GM19372 (cell line): ENCODE measurements at regions not wholly inside any gene's neighbourhood (a gene's known extent, or its start where the extent isn't known, plus 50 kb on each side); places are given as distances from the start of the nearest gene placed in this dataset.
"Not testable (repeated sequence)": the region's sequence is repeated elsewhere in the genome, so short reads cannot be mapped to it uniquely, and the experiment has no call there.

Experiments
- ATAC-seq: cut with Tn5 transposase; IDR thresholded peaks from one replicate; pipeline ENCODE4 v1.9.1; 2021; ENCODE audit warnings: mild to moderate bottlenecking, low read depth, moderate library complexity; ENCODE audit not compliant: unreplicated experiment

DNA sequence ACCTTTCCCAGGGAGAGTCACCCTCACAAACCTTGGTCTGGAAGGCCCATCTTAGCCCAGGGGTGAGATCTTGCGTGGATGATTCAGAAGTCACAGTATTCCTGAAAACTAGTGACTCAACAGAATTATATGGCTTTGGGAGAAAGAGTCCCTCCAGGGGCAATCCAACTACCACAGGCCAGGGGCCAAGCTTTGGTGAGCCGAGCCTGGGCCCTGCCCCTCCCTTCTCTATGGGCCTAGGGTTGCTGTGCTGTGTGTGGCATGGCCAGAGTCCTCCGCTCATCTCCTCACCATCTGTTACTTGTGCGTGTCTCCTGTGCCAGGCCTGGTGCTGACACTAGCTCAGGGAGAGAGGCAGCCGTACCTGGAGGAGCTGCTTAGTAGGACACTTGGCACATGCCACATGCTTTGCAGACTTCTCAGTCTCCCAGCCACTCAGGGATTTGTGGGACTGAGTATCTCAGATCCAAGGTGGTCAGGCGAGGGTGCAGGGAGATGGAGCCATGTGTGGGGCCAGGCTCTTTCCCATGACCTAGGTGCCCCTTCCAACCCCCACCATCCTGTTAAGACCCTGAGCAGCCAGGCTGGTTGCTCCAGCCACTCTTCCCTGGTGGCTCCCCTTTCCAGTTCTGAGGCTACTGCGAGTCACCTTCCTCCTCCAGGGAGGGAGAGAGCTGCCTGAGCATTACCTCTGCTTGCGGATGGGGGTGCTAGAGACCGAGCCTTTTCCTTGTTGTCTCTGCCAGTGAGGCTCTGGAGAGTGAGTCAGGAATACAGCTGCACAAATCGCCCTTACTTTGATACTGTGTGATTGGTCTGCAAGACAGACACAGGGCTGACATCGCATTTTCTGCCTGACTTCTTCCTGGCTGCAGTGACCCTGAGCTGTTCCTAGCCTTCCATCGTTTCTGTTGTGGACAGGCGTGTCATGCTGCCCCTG is 94.1 kb downstream of the SLC25A47 start:
- ATAC-seq: no peak

DNA sequence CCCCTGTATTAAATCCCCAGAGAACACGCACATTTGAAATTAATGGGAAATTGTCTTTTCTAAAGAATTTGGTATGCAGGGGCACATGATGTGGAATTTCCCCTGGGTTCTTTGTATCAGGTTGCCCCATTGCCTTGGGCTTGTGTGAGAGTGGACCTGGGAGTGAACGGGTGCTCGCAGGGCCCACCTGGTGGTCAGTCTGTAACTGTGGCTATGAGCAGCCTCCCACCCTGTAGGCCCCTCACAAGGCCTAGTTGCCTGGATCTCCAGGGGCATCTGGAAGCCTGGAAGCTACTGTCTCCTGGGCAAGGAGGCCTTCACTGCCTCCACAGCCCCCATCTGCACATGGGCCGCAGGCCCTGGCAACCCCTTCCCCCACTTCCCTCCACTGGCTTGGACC is 96.7 kb downstream of the SLC25A47 start:
- ATAC-seq: no peak

DNA sequence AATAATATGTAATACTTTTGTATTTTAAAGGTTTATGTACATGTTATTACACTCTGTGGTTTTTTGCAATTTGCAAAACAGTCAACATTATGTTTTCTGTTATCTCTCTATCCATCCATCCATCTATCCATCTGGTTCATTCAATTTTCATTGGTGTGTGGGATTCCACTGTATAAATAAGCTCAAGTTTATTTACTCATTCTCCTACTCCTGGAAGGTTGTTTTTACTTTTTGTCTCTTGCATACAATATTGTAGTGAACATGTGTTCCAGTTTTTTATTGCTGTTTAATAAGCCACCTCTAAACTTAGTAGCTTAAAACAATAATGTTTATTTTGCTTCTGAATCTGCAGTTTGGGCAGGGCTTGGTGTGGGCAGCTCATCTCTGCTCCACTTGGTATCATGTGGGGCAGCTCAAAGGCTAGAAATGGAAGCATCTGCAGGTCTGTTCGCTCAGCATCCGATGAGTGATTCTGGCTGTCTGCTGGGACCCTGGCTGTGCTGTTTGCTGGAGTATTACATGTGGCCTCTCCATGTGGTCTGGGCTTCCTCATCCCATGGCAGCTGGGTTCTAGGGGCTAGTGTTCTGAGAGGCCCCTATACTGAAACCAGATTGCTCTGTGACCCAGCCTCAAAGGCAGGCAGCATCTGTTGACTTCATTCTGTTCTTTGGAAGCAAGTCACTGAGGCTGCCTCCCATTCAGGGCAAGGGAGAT is 98.8 kb downstream of the SLC25A47 start:
- no peak for ATAC-seq

DNA sequence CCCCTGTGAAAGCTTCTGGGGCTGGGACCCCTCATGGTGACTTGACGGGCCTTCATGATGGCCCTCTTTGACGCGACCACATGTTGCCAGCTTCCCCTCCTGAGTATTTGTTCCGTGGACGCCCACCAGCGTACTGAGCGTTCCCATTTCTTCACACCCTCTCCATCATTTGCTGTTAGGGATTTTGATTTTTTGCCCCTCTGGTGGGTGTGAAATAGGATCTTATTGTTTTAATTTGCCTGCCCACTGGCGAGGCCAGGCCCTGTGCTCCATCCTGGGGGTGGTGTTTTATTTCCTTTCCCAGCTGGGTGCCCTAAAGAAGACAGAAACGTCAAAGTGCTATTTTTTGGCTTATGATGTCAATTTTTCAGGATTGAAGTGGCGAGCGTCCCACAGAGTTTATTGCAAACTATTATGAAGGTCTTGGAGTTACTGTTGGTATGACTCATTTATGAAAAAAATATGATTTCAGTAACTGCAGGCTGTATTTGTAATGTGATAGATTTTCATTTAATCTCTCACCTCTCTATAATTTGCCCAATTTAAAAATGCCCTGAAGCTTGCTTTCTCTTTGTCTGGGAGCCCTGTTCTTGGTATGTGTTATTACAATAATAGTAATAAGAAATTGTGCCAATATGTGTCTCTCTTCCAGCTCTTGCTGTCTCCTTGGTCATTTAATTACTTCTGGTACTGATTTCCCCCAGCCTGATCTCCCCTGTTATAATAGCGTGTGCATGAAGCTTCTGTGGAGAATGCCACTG is 99.6 kb downstream of the SLC25A47 start:
- ATAC-seq: no peak

DNA sequence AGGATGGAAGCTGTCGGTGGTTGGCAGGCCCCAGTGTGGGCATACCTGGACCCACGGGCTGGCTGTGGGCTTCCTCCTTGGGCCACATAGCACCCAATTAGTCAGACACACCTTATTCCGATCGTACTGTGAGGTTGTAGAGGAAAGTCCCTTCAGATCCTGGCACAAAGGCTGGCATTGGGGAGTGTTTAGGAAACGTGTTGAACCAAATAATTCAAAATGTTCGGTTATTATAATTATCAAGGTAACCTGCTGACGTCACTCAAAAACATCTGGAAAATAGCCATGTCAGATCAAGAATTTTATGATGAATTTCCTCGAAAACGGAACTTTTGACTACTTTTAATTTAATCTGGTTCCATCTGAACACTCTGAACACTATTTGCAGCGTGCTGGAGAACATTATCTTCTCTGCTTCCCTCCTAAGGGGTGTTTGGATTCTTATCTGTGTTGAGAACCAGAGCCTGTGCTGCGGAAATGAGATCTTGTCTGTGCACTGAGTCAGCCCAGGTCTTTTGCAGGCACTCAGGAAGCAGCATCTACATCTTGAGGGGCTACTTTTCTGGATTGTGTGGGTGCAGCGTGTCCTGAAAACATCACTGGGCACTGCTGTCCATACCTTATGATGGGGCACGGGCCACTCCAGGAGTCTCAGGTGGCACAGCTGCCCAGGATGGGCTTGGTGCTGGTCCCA is 100.3 kb downstream of the SLC25A47 start:
- ATAC-seq: no peak

DNA sequence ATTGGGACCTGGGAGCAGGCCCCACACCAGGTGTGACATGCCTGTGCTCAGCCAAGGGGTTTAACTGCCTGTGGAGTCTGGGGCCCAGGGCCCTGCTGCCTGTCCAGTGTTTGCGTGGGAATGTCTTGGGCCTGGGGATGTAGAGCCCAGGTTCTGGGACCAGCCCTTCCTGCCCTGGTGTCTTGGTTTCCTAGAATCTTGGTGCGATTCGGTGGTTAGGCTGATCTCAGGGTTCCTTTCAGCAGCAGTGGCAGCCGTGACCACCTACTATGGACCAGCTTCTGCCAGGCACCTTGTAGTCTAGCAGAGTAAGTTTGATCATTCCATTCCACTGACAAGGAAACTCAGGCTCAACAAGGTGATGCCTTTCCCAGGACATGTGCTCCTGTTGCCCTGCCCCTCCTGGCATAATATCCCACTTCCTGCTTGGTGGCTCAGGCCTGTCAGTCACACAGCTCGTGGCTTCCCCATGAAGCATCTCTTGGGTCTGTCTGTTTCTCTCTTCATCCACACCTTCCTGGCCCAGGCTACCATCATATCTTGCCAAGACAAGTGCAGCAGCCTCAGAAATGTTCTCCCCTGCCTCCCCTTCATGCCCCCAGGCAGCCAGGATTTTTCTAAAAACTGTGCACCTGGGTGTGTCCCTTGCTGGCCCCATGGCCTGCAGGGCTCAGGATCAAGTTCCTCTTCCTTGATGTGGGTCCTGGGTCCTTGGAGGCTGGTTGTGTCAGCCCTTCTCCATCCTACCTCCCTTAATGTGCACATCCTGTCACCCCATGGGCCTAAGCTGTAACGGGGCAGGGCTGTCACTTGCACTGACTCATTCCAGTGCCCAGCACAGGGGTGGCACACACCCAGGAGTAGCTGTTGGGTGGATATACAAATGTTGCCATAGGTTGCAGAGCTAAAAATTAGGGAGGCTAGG is 101.6 kb downstream of the SLC25A47 start:
- ATAC-seq: no peak

DNA sequence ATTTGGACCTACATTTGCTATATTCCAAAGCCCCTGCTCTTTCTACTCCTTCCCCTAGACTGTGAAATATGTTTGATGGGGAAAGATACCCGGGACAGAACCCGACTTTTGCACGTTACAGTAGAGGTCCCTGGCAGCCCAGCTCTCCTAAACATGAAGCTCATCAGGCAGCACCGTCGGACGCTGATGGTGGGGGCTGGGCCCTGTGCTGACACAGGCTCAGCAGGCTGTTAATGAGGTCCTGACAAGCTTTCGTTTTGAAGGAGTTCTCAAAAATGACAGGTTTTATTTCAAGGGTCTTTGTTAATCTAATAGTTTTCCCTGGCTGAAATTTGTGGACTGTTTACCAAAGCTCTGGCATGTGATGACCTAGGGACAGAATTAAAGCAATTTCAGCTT is 102.3 kb downstream of the SLC25A47 start:
- ATAC-seq: no peak

DNA sequence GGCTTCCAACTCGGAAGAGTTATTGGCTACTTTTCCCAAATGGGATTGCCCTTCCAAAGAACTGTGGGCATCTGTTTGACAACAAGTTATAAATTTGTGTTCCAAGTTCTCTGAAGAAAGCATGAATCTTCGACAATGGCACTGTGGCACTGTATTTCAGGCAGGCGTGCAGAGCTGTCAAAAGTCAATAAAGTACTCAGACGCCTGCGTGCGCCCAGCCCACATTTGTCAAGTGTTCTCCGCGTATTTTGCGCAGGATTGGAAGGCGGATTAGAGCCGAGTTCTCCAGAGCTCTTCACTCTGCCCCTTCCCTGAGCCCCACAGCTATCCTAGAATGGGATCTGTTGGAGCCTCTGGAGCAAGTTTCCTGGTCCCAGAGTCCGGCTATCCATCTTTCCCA is 103.2 kb downstream of the SLC25A47 start:
- ATAC-seq: no peak

DNA sequence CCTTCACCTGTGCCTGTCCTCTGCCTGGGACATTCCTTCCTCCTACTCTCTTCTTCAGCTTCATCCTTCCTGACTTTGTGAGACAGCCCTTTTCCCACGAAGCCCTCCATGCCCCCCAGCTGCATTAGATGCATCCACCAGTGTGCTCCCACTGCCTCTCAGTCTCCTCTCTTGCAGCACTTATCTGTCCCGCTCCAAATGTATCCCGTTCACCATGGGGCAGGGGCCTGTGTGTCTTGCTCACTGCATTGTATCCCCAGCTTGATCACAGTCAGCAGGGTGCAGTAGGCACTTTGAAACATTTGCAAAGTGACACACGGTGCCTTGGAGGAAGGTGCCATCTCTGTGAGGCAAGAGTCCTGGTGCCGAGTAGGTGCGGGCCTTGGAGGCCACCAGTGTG is 104.0 kb downstream of the SLC25A47 start:
- ATAC-seq: no peak

DNA sequence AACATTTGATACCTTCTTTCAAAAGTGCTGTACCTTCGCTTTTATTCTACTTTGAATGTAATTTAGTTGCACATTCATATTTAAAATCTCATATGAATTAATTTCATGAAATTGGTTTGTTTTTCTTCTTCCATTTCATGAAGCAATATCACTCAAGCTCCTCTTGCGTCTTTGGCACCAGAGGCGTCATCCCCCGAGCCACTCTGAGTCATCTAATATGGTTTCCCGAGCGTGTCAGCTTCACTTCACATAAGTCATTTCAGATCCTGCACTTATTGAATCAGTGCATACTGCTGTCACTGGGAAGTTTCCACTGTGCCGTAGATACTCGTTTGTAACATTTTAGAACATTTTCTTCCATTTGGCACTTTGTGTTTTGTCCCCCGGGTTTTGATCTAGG is 105.6 kb downstream of the SLC25A47 start:
- no peak for ATAC-seq

DNA sequence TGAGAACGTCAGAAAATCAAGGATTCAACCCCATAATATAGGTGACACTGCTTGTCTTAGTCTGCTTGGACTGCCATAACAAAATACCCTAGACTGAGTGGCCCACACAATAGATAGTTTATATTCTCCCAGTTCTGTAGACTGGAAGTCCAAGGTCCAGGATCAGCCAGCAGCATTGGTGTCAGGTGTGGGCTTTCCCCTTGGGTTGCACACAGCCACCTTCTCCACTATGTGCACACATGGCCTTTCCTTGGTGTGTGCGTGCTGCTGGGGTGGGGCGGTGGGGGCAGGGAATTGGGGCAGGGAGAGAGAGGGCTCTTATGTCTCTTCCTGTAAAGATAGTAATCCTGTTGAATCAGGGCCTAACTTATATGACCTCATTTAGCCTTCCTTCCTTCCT is 106.4 kb downstream of the SLC25A47 start:
- no peak for ATAC-seq

DNA sequence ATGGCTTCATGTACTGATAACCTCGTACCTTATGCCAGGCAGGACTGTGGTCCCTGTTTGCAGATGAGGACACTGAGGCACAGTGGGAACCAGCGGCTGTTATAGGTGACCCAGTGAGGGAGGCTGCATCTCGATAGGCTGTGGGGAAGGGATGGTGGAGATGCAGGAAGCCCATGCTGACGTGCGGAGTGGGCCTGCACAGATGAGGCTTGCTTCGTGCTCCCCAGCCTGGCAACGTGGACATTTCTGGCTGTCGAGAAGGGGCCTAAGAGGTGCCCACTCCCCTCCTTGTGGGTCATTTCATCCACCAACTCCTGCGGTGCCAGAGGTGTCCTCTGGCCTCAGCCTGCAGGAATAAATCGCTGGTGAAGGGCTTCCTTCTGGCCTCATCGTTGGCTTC is 107.4 kb downstream of the SLC25A47 start:
- no peak for ATAC-seq

DNA sequence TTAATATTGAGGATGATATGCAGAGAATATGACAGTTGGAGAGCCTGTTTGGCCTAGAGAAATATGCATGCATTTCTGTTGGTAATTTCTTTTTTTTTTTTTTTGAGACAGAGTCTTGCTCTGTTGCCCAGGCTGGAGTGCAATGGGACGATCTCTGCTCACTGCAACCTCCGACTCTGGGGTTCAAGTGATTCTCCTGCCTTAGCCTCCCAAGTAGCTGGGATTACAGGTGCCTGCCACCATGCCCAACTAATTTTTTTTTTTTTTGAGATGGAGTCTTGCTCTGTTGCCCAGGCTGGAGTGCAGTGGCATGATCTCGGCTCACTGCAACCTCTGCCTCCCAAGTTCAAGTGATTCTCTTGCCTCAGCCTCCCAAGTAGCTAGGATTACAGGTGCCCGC is 108.3 kb downstream of the SLC25A47 start:
- ATAC-seq: not testable (repeated sequence)

DNA sequence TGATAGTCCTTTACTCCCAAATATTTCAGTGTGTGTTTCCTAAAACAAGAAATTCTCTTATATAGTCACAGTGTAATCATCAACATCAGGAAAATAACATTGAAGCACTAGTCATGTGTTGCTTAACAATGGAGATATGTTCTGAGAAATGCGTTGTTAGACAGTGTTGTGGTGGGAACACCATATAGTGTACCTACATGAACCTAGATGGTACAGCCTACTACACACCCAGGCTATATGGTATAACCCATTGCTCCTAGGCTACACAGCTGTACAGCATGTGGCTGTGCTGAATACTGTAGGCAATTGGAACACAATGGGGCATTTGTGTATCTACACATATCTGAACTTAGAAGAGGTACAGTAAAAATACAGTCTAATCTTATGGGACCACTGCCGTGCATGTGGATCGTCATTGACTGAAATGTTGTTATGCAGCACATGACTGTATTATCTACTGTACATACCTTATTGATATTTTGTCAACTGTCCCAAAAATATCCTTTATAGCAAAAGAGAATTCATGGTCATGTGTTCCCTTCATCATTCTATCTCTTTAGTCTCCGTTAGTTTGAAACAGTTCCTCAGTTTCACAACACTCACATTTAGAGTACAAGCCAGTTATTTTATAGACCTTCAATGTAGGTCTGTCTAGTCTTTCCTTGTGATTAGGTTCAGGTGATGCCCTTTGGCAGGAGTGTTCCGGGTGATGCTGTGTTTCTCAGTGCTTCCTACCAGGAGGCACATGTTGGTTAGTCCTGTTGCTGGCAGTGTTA is 109.7 kb downstream of the SLC25A47 start:
- ATAC-seq: no peak

DNA sequence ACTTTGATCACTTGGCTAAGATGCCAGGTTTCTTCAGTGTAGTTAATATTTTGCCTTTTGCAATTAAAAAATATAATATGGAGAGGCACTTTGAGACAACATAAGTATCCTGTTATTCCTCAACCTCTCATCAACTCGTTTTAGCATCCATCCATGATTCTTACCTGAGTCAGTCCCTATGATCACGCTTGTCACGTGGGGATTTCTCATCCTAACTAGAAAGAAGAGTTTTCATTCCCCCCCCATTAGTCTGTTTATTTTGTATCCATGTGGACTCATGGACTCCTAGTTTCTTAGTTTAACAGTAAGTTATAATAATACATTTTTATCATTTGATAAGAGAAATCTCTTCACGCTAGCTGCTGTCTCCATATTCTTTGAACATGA is 110.3 kb downstream of the SLC25A47 start:
- no peak for ATAC-seq

DNA sequence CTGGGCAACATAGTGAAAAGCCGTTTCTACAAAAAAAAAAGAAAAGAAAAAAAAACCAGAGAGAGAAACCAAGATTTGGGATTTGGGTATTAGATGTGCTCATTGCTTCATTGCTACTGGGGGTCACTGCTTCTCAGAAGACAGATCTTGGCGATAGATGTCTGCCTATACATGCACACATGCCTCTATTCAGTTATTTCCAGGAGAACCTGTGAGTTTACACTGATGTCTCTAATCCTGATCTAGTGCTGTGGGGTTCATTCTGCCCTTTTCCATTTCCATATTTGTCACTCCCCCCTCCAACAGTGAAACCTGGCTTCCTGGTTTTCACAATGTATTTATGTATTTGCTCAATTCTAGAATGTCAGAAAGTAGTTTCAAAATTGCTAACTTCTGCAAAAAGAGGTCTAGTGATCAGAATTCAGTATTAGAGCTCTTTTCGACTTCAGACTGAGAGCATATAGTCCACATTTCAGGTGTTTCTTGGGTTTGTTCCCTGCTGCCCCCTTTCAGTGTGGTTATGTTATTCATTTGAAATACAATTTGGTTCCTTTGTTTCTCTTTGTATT is 111.0 kb downstream of the SLC25A47 start:
- ATAC-seq: no peak

DNA sequence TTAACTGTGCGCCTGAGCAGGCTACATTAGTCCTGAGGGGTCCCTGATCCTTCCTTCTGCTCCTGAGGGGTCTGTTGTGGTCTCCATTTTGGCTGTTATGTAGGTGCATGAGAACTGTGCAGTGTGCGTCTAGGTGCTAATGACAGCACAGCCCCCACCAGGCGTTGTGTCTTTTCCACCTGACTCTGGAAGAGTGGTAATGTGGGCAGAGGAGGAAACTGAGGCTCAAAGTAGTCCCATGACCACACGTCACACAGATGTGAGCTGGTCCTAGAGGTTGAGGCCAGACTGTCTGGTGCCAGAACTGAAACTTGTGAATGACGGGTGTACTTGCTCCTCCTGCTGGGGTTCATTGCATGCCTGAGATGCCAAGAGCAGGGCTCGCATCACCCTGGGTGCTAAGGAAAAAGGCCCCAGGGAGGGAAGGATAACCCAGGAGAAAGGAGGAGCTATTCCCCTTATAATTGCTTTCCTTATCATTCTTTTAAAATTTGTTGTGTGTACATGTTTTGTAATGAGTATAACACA is 111.8 kb downstream of the SLC25A47 start:
- no peak for ATAC-seq

DNA sequence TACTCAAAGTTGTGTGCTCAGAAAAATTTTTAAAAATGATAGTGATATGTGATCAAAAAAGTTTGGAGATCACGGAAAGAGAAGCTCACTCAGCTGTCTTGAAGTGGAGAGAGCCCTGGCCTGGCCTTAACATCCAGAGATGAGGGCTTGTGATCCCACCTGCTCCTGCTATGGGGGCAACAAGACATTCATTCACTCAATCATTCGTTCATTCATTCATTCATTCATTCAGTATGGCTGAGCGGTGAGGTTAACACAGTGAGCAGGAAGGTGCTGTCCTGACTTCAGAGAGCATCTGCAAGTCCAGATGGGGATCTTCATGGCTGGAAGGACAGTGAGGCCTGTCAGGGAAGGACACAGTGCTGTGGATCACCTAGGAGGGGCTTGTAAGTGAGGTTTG is 112.3 kb downstream of the SLC25A47 start:
- ATAC-seq: no peak
